DND-41 (cell line): ENCODE measurements at regions not wholly inside any gene's neighbourhood (a gene's known extent, or its start where the extent isn't known, plus 50 kb on each side); places are given as distances from the start of the nearest gene placed in this dataset.

ENCODE experiments used
- ATAC-seq: fragments of 200-7000 bp; cut with Tn5 transposase; 3 replicates; pipeline ENCODE4 v1.9.1; 2021; ENCODE audit warnings: low read depth; ENCODE audit not compliant: insufficient read depth
- DNase-seq: peaks from one replicate; pipeline ENCODE4 v3.0.0-alpha.2; 2020
- H2AFZ ChIP-seq: 2 replicates; pipeline ENCODE4 v1.6.0; 2012; ENCODE audit warnings: low read depth, low read length
- H3K27ac ChIP-seq: 2 replicates; pipeline ENCODE4 v1.5.1; 2012; ENCODE audit warnings: low read length, inconsistent platforms
- H3K27me3 ChIP-seq: fragments of 200-600 bp; sonication (generic); 2 replicates; pipeline ENCODE4 v1.6.0; 2012; ENCODE audit warnings: low read length, mild to moderate bottlenecking, inconsistent platforms; ENCODE audit not compliant: insufficient read depth, poor library complexity
- H3K36me3 ChIP-seq: 2 replicates; pipeline ENCODE4 v1.5.1; 2012; ENCODE audit warnings: low read length, inconsistent platforms; ENCODE audit not compliant: insufficient read depth
- H3K4me1 ChIP-seq: 2 replicates; pipeline ENCODE4 v1.5.1; 2012; ENCODE audit warnings: mild to moderate bottlenecking, low read length; ENCODE audit not compliant: insufficient read depth
- H3K4me2 ChIP-seq: 2 replicates; pipeline ENCODE4 v1.6.0; 2012; ENCODE audit warnings: mild to moderate bottlenecking, moderate library complexity, low read length, inconsistent platforms; ENCODE audit not compliant: insufficient read depth
- H3K4me3 ChIP-seq, 2 experiments: fragments of 200-600 bp in 1 of 2; shearing (Covaris generic) in 1 of 2; 2 replicates each; pipeline ENCODE4 v1.5.1; 2012 to 2016; ENCODE audit warnings: inconsistent platforms in 2 of 2, low read length in 2 of 2, mild to moderate bottlenecking in 2 of 2, low read depth in 1 of 2, moderate library complexity in 1 of 2
- H3K79me2 ChIP-seq: 2 replicates; pipeline ENCODE4 v1.6.0; 2012; ENCODE audit warnings: low read length, inconsistent platforms; ENCODE audit not compliant: insufficient read depth
- H3K9ac ChIP-seq: 2 replicates; pipeline ENCODE4 v1.6.0; 2012; ENCODE audit warnings: low read depth, mild to moderate bottlenecking, inconsistent platforms, low read length, moderate library complexity
- H3K9me3 ChIP-seq: 2 replicates; pipeline ENCODE4 v1.5.1; 2012; ENCODE audit warnings: low read length, moderate library complexity, mild to moderate bottlenecking, inconsistent platforms; ENCODE audit not compliant: insufficient read depth, severe bottlenecking
- H4K20me1 ChIP-seq: 2 replicates; pipeline ENCODE4 v1.6.0; 2012; ENCODE audit warnings: low read length; ENCODE audit not compliant: insufficient read depth
- CTCF ChIP-seq: IDR thresholded peaks from 2 replicates; pipeline ENCODE4 v1.5.1; 2012; ENCODE audit warnings: borderline replicate concordance, low read length, moderate library complexity, mild to moderate bottlenecking; ENCODE audit not compliant: poor library complexity, severe bottlenecking; ENCODE audit errors: extremely low read depth
- EZH2 ChIP-seq: IDR thresholded peaks from 3 replicates; pipeline ENCODE4 v1.6.1; 2012; ENCODE audit warnings: borderline replicate concordance, low read depth, mild to moderate bottlenecking, moderate library complexity, low read length, inconsistent platforms; ENCODE audit not compliant: severe bottlenecking

- DNase-seq = no peak
- Histone ChIP-seq H2AFZ (no peak overlapping the region), H3K27ac (no peak overlapping the region), H3K9me3 (no peaks in the 10 kb centered on the region), H3K9ac (no peak overlapping the region), H3K79me2 (no peaks in the 10 kb centered on the region), H3K27me3 (no peaks in the 10 kb centered on the region), H3K4me3 (no peak overlapping the region), H3K4me1 (no peaks in the 10 kb centered on the region), H3K4me2 (no peak overlapping the region), H4K20me1 (no peaks in the 10 kb centered on the region), H3K36me3 (no peaks in the 10 kb centered on the region)
- ATAC-seq = peak; percentile 33; the same call in 1 of the 3 replicates
- TF ChIP-seq EZH2 (no peak), CTCF (no peak)
These were observed 1236.6 kb downstream of the MAT2B start for GRCh38 chr5:164742025-164742424.

- Histone ChIP-seq H3K36me3 (no peaks in the 10 kb centered on the region), H3K27me3 (no peaks in the 10 kb centered on the region), H3K4me3 (no peak overlapping the region), H2AFZ (no peak overlapping the region), H3K79me2 (no peaks in the 10 kb centered on the region), H3K4me2 (no peak overlapping the region), H3K27ac (no peak overlapping the region), H4K20me1 (no peaks in the 10 kb centered on the region), H3K9ac (no peak overlapping the region), H3K9me3 (no peaks in the 10 kb centered on the region), H3K4me1 (no peaks in the 10 kb centered on the region)
- ATAC-seq = no peak
- DNase-seq = no peak
- TF ChIP-seq EZH2 (no peak), CTCF (no peak)
These were observed 1241.3 kb downstream of the MAT2B start for GRCh38 chr5:164746723-164747122.

GRCh38 chr5:164747371-164747770 lies 1242.0 kb downstream of the MAT2B start:
- DNase-seq = no peak
- Histone ChIP-seq H4K20me1 (no peaks in the 10 kb centered on the region), H3K79me2 (no peaks in the 10 kb centered on the region), H3K4me3 (no peak overlapping the region), H3K36me3 (no peaks in the 10 kb centered on the region), H3K4me1 (no peaks in the 10 kb centered on the region), H2AFZ (no peak overlapping the region), H3K27ac (no peak overlapping the region), H3K4me2 (no peak overlapping the region), H3K27me3 (no peaks in the 10 kb centered on the region), H3K9ac (no peak overlapping the region), H3K9me3 (no peaks in the 10 kb centered on the region)
- ATAC-seq = no peak
- TF ChIP-seq EZH2 = no peak
- no peak for TF ChIP-seq CTCF

GRCh38 chr5:164748861-164749260 lies 1243.4 kb downstream of the MAT2B start:
- ATAC-seq (no peak), DNase-seq (no peak)
- Histone ChIP-seq H2AFZ (no peak overlapping the region), H3K9ac (no peak overlapping the region), H3K4me2 (no peak overlapping the region), H3K36me3 (no peaks in the 10 kb centered on the region), H3K27ac (no peak overlapping the region), H3K4me1 (no peaks in the 10 kb centered on the region), H3K79me2 (no peaks in the 10 kb centered on the region), H4K20me1 (no peaks in the 10 kb centered on the region), H3K9me3 (no peaks in the 10 kb centered on the region), H3K27me3 (no peaks in the 10 kb centered on the region), H3K4me3 (no peak overlapping the region)
- TF ChIP-seq CTCF (no peak), EZH2 (no peak)
